NCI-H1048 (cell line): ENCODE measurements at regions not wholly inside any gene's neighbourhood (a gene's known extent, or its start where the extent isn't known, plus 50 kb on each side); places are given as distances from the start of the nearest gene placed in this dataset.
"Not testable (repeated sequence)": the region's sequence is repeated elsewhere in the genome, so short reads cannot be mapped to it uniquely, and the experiment has no call there.

Experiments
- DNase-seq: peaks from one replicate; lab custom pipeline; 2025; lab: John Stamatoyannopoulos, UW

DNA sequence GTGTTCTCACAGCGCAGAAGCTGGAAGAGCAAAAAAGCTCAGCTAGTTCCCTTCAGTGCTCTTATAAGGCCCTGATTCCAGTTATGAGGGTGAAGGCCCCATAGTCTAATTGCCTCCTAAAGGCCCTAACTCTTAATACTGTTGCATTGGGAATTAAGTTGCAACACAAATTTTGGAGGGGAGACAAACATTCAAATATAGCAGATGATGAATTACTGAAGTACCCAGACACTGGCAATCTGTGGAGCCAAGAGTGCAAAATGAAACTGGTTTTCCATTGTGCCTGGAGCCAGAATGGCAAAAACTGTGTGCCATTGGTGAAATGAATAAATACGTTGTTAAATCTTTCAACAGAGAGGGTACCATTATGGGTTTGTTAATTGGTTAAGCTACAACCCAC lies 356.0 kb downstream of the PPARGC1A start:
- DNase-seq = no peak

DNA sequence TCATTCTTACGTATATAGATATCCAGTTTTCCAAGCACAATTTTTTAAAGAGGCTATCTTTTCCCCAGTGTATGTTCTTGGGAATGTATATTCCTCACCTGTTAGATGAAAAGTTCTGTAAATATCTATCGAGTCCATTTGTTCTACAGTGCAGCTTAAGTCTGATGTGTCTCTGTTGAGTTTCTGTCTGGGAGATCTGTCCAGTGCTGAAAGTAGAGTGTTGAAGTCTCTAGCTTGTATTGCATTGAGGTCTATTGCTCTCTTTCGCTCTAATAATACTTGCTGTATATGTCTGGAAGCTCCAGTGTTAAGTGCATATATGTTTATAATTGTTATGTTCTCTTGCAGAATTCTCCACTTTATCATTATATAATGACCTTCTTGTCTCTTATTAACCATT lies 373.1 kb downstream of the PPARGC1A start:
- DNase-seq = no peak

DNA sequence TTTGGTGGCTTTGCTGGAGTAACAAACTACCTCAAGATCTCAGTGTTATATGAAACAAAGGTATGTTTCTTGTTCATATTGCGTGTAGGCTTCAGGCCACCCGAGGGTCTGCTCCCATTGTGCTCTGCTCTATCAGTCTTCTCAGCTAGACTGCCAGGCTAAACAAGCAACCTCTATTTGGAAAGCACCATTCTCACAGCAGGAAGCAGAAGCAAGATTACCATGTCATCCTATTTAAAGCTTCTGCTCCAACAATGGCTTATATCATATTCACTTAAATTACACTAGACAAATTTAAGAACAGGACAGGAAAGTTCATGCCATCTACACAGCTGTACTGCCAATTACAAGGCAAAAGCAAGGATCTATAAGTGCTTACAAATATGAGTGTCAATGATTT lies 385.8 kb downstream of the PPARGC1A start:
- DNase-seq = no peak

DNA sequence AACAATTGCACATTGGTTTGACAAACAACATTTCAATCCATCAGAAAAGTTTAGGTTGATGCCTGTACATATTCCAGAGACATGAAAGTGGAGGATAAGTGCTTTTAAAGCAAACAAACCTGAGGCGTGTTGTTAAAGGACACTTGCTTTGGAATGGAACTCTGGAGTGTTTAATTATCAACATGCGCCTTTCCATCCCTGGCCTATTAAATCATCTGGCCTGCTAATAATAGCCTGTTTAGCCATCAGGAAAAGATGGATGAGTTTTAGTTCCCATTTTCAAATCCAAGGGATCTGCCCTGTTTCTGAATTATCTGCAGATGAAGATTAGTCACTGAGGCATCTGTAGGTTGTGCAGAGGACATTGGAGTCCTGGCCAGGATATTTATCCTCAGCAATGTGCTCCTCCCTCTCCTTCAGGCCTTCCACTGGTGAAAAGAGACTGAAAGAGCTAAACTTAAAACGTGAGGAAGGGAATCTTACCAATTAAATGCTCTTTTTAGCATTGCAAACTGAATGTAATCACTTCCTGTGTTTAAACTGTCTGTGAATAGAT lies 388.9 kb downstream of the PPARGC1A start:
- no peak for DNase-seq

DNA sequence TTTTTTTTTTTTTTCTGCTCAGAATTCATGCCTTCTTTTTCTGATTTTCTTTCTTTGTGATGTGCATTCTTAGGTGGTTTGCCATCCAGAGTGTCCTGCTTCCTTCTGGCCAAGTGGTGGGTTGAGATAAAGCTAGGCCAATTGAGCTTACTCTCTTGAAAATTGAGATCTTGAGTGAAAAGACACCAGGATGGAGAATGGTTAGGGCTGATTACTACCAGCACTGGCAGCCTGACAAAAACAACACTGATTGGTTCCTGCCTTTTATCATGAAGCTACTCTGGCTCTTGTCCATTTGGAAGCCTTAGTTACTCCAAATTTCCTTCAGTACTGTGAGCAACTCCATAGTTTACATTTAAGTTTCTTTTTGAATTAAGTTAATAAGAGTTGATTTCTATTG lies 404.0 kb downstream of the PPARGC1A start:
- no peak for DNase-seq

DNA sequence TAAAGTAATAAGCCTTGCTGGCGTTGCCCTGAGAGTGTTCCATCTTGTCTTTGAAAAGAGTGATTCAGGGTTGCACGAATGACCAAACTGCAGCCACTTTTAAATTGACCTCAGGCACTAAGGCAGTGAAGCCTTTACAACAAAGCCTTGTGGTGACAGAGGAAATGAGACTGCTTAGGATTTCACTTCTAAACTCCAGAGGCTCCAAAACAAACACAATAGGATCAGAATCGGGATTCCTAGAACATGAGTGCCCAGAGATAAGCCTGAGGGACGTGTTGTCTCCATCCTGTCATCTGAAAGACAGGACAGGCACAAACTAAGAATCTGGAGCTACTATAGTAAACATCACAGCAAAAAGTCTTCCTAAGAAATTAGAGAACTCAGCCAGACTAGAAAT lies 405.2 kb downstream of the PPARGC1A start:
- no peak for DNase-seq

DNA sequence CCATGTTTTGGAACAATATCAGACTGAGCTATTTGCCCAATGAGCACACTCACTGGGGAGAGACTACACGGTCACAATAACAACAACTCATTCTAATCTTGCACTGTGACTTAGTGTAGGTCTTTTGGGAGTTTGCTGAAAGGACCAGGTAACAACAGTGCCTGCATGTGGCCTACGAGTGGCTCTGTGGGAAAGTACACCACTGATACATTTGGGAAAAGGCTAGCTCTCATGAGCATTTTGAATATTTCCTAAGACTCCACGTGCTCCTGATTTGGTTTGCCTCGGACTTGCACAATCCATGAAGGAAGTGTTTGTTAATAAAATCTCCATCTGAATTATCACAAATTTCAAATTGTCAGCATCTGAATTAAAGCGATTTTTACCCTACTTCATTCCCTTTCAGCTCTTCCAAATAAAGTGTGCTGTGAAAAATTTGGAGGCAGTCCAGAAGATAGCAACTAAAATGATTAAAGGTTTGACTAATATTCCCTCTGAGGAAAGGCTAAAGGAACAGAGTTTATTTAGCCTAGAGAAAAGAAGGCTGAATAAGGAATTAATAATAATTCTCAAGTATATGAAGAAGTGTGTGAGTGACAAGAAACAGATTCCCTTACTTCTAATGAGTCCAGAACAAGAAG lies 406.4 kb downstream of the PPARGC1A start:
- no peak for DNase-seq

DNA sequence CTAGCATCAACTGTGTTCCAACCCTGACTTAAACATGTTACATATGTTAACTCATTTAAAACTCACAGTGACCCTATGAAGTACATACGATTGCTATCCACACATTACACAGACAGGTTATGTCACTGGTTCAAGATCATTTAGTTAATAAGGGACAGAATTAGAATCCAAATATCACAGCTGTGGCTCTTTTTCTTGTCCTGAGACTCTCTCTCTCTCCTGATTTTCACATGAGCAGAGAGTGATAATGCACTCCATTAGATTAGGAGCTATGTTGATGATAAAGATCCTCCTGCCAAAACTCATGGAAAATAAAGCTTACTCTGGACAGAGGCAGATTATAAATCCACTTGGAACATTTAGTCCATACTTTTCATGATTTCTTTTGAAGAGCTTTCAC lies 408.3 kb downstream of the PPARGC1A start:
- no peak for DNase-seq

DNA sequence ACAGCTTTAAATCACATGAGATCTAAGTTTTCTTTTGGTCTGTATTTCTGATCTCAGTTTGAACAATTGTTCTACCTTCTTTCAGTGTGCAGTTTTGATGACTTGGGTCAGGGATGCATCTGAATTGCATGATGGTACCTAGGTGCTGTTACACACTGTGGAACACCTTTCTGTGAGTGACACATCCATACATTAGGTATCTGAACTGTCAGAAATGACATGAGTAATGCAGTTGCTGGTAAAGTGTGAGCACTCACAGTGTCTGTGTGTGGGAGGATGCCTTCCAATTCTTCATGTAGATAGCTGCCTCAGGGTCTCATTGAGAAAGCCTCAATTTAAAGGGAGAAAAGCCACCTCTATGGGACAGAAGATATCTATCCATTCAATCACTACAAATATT lies 411.9 kb downstream of the PPARGC1A start:
- DNase-seq = no peak

DNA sequence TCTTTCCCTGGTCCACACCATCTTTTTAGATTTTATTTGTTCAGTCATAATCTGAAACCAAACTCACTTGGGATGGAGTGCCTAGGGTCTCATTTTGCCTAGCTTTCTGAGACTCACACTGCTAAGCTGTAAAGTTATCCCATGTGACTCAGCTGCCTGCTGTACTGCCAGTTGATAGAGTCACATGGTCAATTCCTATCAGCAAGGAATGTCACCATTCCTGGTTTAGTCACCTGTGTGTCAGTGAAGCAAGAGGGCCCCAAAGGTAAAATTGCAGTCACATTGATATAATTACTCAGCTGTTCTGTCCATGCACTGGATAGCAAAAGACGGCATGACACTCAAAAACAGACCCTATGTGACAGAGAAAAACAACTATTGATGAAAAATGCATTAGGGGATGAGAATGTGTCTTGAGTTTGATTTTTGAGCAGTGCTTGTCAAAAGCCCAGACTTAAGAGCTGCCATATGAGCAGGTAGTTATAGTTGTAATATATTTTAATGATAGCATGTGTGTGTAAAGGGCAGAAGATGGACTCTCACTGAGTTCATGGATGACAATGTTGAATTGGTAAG lies 413.2 kb downstream of the PPARGC1A start:
- no peak for DNase-seq

DNA sequence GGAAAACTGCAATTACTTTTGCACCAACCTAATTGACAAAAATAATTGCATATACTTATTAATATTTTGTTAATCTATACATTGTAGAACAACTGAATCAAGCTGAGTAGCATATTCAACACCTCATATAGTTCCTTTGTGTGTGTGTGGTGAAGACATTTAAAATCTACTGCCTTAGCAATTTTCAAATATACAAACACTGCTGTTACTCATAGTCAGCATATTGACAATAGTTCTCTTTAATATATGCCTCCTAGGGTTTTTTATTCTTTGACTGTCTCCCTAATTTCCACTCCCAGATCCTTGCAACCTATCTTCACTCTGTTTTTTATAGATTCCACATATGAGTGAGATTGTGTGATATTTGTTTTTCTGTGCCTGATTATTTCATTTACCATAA lies 426.8 kb downstream of the PPARGC1A start:
- no peak for DNase-seq

DNA sequence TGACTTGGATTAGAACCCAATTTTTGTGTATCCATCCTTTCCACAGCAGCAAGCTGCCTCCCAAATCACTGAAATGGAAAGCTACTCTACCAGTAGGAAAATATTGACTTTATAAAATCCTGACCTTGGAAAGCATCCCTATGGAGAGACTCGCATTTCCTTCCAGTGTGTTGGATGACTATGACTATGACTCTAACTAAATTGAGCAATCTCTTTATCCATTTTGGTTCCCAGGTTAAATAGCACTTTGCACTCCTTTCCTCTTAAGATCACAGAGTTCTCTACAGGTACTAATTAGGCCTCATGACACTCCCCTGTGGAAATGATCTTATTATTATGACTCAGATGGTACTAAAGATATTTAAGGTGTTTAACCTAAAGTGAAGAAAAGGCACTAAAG lies 431.8 kb downstream of the PPARGC1A start:
- no peak for DNase-seq

DNA sequence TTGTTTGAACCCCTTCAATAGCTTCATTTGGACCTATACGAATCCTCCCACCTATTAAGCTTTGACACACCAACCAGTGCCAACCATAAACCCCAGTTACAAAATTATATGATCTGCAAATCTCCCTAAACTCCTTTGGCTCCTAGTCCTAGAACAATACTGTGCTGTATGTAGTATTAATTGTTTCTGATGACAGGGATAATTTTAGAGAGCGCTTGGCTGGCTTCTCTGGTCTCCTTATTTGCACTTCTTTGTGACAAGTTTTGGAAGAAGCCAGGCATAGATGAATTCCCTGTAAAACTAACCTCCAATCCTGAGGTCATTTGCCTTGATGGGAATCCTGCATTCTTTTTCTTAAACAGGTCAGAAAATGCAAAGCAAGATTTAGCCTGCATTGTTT lies 433.0 kb downstream of the PPARGC1A start:
- no peak for DNase-seq

DNA sequence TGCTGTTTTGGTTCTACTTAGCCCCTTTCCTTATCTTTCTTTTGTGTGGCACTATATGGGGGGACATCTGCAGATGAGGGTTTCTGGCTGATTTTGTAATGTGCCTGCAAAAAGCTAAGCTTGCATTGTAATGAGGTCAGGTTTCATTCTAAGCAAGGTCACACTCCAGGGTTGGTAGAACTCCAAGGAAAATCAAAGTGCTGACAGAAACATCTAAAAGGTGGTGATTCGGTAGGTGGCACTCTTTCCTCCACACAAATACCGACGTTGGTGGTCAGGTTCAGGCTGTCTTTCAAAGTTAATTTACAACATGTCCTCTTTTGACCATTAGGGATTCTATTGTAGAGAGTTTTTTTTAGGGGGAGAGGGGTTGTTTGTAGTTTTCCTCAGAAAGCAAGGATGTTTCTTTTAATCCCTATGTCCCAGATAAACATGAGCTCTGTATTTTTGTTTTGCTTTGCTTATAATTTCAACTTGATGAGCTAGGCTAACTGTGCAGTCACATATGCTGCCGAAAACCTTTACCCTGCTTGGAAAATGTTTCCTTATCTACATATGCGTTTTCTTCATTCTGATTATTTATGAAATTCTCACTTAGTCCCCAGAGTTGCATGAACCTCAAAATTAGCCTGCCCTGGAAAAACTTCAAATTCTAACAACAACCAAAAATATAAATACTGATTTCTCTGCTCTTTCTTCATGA lies 434.2 kb downstream of the PPARGC1A start:
- DNase-seq = no peak

DNA sequence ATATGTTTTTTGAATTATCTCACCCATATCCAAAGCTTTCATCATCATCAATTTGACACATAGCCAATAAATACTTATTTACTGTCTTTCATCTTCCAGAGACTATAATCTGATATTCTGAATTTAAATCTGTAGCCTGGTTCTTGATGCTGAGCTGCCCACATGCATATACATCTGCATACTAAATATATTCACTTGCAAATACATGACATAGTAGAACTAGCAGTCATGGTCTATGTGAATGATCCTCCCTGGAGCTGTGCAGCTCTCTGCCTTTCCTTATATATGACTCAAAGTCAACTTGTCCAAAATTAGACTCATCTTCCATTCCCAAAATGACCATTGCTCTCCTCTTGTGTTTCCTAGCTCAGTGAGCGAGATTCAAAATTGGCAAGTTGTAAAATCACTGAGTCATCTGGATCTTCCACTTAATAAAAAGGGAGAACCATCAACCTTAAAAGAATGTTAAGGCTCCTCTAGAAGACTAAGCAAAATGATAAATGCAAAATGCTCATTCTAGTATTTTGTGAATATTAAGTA lies 448.2 kb downstream of the PPARGC1A start:
- no peak for DNase-seq

DNA sequence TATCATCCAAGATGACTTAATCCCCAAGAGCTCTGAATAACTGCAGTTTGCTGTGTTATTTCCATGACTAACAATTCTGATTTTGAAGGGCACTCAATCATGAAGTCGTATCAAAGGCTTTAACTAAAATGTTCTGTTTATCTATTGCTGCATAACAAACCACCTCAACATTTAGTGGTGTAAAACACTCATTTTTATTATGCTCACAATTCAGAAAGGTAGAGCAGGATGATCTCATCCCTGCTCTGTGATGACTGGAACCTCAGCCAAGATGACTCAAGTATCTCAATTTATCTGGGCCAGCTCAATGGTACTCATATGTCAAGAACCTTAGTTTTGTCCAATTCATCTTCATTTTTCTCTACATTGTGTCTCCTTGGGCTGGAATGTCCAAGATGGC lies 451.1 kb downstream of the PPARGC1A start:
- DNase-seq = no peak

DNA sequence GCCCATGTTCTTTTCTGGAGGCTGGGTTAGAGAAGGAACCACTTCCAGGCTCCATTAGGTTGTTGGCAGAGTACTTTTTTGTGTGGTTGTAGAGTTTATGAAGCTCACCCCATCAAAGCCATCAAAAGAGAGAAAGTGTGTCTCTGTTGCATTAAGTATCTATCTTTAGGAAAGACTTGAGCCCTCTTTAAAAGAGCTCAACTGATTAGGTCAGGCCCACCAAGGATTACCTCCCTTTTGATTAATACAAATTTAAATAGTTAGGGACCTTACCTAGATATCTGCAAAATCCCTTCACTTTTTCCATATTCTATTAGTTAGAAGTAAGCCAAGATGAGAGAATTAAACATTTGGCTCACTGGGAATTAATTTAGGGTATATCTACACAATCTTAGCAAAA lies 460.4 kb downstream of the PPARGC1A start:
- DNase-seq = no peak

DNA sequence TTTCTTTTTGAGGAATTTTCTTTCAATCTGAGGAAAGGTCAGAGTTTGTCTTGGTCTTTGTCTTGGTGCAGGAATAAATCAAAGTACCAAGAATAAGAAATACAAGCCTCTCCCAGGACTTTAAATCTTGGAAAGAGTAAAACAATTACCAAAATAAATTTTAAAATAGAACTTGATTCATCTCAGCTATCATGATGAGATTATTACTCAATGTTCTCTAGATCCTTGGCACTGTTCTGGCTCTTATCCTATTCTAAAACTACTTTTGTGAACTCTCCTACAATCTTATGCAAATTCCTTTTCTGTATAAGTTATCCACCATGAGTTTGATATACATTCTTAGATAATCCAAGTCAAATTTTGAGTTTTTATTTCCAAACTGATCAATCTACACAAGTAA lies 464.3 kb downstream of the PPARGC1A start:
- no peak for DNase-seq

DNA sequence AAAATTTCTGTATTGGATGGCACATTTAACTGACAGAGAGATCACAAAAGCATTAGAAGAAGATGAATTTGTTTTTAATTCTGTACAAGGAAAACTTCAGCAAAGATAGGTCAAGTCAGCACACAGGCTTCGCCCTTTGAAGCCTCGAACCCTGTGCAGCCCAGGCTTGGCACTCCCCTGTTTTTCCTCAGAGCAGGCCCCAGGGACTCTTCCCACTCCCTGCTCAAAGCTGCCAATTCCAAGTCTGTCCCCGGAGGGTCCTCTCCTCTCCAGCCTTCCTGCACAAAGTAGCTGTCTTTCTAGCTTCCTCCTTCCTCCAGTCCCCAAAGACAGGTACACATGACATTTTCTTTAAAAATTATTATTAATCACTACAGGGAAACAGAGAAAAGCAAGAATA lies 466.3 kb downstream of the PPARGC1A start:
- DNase-seq = no peak

DNA sequence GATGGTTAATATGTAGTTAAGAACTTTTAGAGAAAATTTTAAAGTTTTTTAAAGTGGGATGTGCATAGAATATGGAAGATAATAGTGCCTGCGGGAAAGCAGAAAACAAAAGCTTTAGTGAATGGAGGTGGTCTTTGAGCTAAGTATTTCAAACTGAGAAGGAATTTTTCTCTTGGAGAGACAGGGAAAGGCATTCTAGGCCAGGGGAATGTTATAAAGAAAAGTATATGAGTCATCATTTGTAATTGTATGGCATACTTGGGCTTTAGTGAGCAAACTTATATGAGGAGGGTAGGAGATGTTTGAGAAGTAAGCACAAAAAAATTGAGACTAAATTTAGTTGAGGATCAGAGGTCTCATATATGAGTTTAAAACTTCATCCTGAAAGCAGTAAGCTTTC lies 467.0 kb downstream of the PPARGC1A start:
- DNase-seq = no peak

DNA sequence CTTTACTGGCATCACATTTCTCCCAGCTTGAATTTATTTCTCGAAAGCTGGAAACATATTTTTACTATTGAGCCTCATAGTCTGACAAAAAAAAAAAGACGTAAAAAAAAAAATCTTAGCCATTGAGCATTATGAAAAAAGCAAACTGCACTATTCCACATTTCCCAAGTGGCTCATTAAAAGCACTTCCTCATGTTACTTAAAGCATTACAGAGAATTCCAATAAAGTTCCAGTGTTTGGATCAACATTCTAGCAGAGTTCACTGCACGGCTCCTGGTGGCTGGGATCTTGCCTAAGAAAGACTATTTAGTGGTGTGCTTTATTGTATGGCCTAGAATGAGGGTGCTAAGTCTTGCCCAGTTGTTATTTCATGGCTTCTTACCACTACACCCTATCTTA lies 476.2 kb downstream of the PPARGC1A start:
- no peak for DNase-seq

DNA sequence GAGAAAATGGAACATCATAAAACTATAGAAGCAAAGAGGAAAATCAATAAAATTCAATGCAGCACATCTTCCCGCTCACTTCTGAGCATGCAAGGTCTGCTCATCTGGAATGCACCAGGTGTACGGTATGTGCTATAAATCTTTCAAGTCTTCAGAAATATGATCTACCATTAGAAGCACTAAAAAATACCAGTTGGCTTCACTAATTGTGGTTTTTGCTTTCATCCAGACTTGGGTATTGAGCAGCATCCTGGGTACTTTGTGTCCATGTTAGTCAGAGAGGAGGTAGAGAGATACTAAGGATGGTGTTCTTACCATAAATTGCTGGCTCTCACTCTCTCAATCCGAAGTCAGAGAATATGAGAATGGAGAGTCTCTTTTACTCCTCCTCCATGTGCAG lies 477.1 kb downstream of the PPARGC1A start:
- no peak for DNase-seq

DNA sequence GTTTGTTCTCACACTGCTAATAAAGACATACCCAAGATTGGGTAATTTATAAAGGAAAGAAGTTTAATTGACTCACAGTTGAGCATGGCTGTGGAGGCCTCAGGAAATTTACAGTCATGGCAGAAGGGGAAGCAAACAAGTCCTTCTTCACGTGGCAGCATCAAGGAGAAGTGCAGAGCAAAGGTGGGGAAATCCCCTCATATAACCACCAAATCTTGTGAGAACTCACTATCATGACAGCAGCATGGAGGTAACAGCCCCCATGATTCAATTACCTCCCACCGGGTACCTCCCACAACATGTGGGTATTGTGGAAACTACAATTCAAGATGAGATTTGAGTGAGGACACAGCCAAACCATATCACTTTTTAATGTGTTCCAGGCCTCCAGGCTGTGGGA lies 480.9 kb downstream of the PPARGC1A start:
- DNase-seq = not testable (repeated sequence)
